HG03135 (cell line): ENCODE measurements at regions not wholly inside any gene's neighbourhood (a gene's known extent, or its start where the extent isn't known, plus 50 kb on each side); places are given as distances from the start of the nearest gene placed in this dataset.
"Not testable (repeated sequence)": the region's sequence is repeated elsewhere in the genome, so short reads cannot be mapped to it uniquely, and the experiment has no call there.

Experiments used
- ATAC-seq: cut with Tn5 transposase; IDR thresholded peaks from one replicate; pipeline ENCODE4 v1.9.1; 2021; ENCODE audit warnings: mild to moderate bottlenecking, moderate library complexity; ENCODE audit not compliant: unreplicated experiment

GRCh38 chr9:26673261-26673660 lies 219.3 kb downstream of the CAAP1 start:
- ATAC-seq: no peak

- no peak for ATAC-seq
Observed at GRCh38 chr9:26669701-26670670, 222.6 kb downstream of the CAAP1 start.

DNA sequence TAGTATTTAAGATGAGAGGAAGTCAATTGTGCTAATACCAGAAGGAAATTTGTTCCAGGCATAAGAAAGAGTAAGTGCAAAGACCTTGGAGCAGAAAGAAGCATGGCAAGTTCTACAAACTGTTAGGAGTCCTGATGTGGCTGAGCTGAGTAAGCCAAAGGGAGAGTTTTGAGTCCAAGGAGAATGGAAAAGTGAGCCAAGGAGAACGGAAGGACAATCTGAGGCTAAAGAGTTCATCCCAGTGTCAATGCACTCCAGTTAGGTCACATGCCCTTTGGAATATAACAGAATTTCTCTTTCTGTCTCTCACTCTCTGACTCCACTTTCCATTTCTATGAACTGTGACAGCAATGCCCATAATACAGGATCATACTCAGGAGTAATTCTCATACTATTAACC lies 224.7 kb downstream of the CAAP1 start:
- no peak for ATAC-seq

DNA sequence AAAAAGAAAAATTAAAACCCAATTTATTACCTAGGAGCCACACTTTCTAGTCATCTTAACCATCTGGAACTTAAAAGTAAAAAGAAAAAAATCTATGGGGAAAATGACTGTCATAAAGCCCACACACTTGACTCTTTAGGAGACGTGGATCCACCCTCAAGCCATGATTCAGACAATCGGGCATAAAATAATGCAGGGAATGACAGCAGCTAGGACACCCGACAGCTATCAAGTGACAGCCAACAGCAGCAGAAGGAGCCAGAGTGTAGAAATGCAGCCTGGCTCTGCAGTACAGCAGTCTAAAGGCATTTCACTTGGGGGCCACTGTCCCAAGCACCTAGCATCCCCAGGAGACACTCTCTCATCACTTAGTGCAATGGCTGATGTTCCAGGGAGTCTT lies 226.9 kb downstream of the CAAP1 start:
- no peak for ATAC-seq

DNA sequence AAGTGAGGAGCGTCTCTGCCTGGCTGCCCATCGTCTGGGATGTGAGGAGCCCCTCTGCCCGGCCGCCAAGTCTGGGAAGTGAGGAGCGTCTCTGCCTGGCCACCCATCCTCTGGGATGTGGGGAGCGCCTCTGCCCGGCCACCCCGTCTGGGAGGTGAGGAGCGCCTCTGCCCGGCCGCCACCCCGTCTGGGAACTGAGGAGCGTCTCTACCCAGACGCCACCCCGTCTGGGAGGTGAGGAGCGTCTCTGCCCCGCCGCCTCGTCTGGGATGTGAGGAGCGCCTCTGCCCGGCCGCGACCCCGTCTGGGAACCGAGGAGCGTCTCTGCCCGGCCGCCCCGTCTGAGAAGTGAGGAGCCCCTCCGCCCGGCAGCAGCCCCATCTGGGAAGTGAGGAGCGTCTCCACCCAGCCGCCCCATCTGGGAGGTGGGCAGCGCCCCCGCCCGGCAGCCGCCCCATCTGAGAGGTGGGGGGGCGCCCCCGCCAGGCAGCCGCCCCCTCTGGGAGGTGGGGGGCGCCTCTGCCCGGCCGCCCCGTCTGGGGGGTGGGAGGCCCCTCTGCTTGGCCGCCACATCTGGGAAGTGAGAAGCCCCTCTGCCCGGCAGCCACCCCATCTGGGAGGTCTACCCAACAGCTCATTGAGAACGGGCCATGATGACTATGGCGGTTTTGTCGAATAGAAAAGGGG lies 228.4 kb downstream of the CAAP1 start:
- ATAC-seq: not testable (repeated sequence)

GRCh38 chr9:26662476-26662875 lies 230.1 kb downstream of the CAAP1 start:
- no peak for ATAC-seq

- no peak for ATAC-seq
Observed at GRCh38 chr9:26658476-26658875, 234.1 kb downstream of the CAAP1 start.

DNA sequence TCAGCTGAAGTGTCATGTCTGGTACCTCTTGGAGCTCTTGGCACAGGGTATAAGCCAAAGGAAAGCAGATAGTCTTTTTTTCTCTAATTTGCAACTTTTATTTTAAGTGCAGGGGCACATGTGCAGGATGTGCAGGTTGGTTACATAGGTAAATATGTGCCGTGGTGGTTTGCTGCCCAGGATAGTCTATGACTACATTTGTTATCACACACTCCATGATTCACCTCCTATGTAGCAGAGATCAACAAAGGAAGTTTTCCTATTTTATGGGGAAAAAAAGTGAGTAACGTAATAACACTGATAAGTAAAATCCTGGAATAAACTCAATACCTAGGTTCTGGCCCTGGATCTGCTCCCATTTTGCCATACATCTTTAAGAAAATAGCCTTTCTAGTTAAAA lies 234.6 kb downstream of the CAAP1 start:
- no peak for ATAC-seq

DNA sequence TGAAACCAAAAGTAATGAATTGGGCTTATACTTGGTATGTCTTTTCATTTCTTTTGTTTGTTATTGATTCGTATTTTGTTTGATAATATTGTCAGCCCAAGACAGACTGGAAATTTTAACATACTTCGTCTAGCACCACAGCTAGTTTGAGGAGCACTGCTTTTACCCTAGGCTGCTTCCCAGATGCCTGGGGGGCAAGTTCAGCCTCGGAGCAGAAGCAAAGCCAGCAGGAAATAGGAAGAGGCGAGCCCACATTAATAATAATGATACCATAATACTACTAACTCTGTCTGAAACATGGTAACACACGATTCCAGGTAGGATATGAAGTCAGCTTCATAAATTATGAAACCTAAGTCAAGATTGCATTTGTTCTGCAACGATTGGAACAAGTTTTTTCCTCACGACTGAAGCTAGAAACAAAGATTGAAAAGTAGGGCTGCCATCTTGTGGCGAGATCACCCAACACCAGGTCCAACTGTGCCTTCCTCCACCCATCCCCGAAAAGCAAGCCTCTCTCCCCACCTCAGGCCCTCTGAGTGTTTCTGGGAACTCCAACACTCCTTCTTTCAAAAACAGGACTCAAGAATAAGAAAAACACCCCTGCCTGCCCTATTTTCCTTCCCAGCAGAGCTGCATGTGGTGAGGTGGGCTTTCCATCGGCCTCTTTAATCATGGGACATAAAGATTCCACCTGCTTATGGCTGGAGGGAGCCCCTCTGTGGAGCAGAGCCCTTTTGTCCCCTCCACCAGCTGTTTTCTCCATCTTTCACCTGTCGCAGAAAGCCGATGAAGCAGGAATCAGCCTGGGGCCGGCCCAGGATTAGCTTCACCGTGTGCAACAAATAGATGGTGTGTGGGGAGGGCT lies 236.4 kb downstream of the CAAP1 start:
- ATAC-seq: no peak

DNA sequence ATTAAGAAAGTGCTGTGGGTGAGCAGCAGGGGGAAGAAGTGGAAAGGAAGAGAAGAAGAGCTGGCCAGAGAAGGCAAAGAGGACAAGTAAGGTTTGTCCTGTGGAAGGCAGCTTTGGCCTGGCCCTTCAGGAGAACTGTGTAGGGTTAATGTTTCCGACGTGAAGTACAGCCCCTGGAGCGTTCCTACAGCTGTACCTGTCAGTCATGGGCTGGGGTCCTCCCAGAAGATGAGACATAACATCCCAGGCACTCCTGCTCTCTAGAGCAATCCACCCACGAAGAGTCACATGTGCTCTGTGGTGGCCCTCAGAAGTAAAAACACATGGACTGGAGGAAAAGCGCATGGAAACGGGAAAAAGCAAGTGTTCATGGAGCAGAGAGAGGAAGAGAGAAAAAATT lies 237.4 kb downstream of the CAAP1 start:
- no peak for ATAC-seq

- no peak for ATAC-seq
Observed at GRCh38 chr9:26650325-26650724, 242.3 kb downstream of the CAAP1 start.

GRCh38 chr9:26643826-26644225 lies 248.8 kb downstream of the CAAP1 start:
- ATAC-seq: no peak

- ATAC-seq: no peak
Observed at GRCh38 chr9:26639761-26640160, 252.8 kb downstream of the CAAP1 start.

- ATAC-seq: no peak
Observed at GRCh38 chr9:26637101-26637500, 255.5 kb downstream of the CAAP1 start.

DNA sequence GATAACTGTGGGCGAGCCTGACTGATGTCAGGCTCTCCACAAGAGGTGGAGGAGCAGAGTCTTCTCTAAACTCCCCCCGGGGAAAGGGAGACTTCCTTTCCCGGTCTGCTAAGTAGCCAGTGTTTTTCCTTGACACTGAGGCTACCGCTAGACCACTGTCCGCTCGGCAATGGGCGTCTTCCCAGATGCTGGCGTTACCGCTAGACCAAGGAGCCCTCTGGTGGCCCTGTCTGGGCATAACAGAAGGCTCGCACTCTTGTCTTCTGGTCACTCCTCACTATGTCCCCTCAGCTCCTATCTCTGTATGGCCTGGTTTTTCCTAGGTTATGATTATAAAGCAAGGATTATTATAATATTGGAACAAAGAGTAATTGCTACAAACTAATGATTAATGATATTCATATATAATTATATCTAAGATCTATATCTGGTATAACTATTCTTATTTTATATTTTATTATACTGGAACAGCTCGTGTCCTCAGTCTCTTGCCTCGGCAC lies 278.7 kb downstream of the CAAP1 start:
- ATAC-seq: not testable (repeated sequence)

DNA sequence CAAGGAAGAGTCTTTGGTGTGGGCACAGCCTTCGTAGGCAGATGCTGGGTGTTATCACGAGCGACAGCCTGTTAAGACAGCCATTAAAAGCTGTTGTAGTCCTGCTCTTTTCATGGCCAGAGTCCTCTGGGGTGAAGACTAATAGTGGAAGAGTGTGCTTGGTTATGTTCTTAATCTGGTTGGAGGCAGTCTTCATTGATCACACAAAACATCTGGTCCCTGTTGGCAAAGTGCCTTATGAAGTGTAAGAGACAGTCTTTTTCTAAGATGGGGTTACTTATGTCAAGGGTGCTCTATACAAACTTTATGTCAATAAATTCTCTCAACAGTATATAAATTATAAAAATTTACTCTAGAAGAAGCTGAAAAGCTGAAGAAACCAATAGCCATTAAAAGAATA lies 280.4 kb downstream of the CAAP1 start:
- no peak for ATAC-seq

DNA sequence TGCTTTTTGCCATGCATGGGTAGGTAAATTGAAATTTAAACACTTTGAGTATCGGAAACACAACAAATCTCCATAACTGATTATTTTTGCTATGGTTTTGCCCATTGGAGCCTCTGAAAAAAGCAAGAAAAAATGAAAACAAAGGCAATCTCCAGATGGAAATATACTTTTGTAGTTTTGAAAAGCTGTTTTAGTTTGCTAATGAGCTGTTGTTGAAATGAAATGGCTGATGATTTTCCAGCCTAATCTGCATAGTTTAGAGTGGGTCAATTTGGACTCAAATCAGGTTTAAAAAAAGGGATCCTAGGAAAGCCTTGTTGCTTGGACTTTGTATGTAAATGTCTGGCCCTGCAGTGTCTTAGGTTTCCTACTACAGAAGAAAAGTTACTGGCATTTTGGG lies 285.8 kb downstream of the CAAP1 start:
- ATAC-seq: no peak

DNA sequence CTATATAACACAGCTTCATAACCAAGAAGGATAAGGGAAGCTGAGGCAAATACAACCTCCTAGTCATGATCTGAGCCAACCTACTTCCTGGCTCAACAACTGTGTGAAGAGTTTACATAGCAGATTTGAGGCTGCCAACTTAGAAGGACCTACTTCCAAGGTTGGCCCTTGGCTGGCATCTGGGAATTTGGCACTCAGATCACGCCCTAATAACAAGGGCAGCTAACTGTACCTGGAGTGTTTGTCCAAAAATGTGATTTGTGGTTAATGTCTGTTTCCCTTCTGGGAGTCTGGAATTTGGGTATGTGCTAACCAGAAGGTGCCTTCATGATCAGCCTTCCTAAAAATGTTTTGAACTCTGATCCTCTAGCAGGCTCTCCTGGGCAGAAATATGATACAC lies 287.2 kb downstream of the CAAP1 start:
- no peak for ATAC-seq

- ATAC-seq: no peak
Observed at GRCh38 chr9:26604076-26604662, 288.4 kb downstream of the CAAP1 start.

GRCh38 chr9:26603617-26604016 lies 289.0 kb downstream of the CAAP1 start:
- ATAC-seq: no peak
